HepG2 (cell line): ENCODE measurements at regions not wholly inside any gene's neighbourhood (a gene's known extent, or its start where the extent isn't known, plus 50 kb on each side); places are given as distances from the start of the nearest gene placed in this dataset.

Source experiments
- CTCF ChIP-seq: sonication (generic); formaldehyde crosslinking; IDR thresholded peaks from 2 replicates; pipeline ENCODE4 v1.5.0; 2020; ENCODE audit warnings: mild to moderate bottlenecking, missing genetic modification reagents, moderate library complexity
- MAFF ChIP-seq: IDR thresholded peaks from 2 replicates; pipeline ENCODE4 v1.6.1; 2011; ENCODE audit warnings: low read depth, low read length, improper control_type of control experiment
- TGIF2 ChIP-seq: IDR thresholded peaks from 2 replicates; pipeline ENCODE4 v1.6.1; 2016; ENCODE audit warnings: control low read depth, missing compliant biosample characterization
- ZNF549 ChIP-seq: sonication (generic); formaldehyde crosslinking; IDR thresholded peaks from 2 replicates; pipeline ENCODE4 v1.5.0; 2020; ENCODE audit warnings: missing genetic modification reagents

GRCh38 chr9:129455151-129455995 lies 165.5 kb downstream of the C9orf50 start:
- TF ChIP-seq ZNF549 (no peak), CTCF (no peak), TGIF2 (no peak), MAFF (no peak)
